OCI-LY3 (cell line): ENCODE measurements at regions not wholly inside any gene's neighbourhood (a gene's known extent, or its start where the extent isn't known, plus 50 kb on each side); places are given as distances from the start of the nearest gene placed in this dataset.

ENCODE experiments used
- CTCF ChIP-seq: fragments of 200-600, 300-600 bp; sonication (generic); IDR thresholded peaks from 2 replicates; pipeline ENCODE4 v1.5.1; 2014; ENCODE audit warnings: antibody characterized with exemption, low read length, low read depth
- EZH2phosphoT487 ChIP-seq: fragments of 200-600 bp; shearing (Covaris generic); IDR thresholded peaks from 2 replicates; pipeline ENCODE4 v1.6.1; 2018; ENCODE audit warnings: antibody characterized with exemption, mixed run types, low read depth

- no peak for TF ChIP-seq CTCF
- no peak for TF ChIP-seq EZH2phosphoT487
Measured at GRCh38 chr16:64751906-64752305, 370.0 kb downstream of the CDH11 start.
